Panc1 (cell line): ENCODE measurements at regions not wholly inside any gene's neighbourhood (a gene's known extent, or its start where the extent isn't known, plus 50 kb on each side); places are given as distances from the start of the nearest gene placed in this dataset.

Experiments
- SIN3A ChIP-seq: IDR thresholded peaks from 2 replicates; pipeline ENCODE4 v1.6.1; 2012; ENCODE audit warnings: low read depth, mild to moderate bottlenecking, low read length, moderate library complexity, borderline replicate concordance; ENCODE audit not compliant: insufficient read depth
- TF ChIP-seq, protein P1 (sequence below): fragments of 450-650 bp; IDR thresholded peaks from 2 replicates; pipeline ENCODE4 v1.5.1; 2017; ENCODE audit warnings: mild to moderate bottlenecking

- no peak for TF ChIP-seq SIN3A
- TF ChIP-seq, protein P1, sequence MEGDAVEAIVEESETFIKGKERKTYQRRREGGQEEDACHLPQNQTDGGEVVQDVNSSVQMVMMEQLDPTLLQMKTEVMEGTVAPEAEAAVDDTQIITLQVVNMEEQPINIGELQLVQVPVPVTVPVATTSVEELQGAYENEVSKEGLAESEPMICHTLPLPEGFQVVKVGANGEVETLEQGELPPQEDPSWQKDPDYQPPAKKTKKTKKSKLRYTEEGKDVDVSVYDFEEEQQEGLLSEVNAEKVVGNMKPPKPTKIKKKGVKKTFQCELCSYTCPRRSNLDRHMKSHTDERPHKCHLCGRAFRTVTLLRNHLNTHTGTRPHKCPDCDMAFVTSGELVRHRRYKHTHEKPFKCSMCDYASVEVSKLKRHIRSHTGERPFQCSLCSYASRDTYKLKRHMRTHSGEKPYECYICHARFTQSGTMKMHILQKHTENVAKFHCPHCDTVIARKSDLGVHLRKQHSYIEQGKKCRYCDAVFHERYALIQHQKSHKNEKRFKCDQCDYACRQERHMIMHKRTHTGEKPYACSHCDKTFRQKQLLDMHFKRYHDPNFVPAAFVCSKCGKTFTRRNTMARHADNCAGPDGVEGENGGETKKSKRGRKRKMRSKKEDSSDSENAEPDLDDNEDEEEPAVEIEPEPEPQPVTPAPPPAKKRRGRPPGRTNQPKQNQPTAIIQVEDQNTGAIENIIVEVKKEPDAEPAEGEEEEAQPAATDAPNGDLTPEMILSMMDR = no peak
Measured at GRCh38 chr5:13276156-13276555, 668.3 kb downstream of the DNAH5 start.
